ENCODE measurements at regions not wholly inside any gene's neighbourhood (a gene's known extent, or its start where the extent isn't known, plus 50 kb on each side); places are given as distances from the start of the nearest gene placed in this dataset.

GRCh38 chr13:99911965-99912566 is 59.5 kb downstream of the ZIC5 start:
- DNase-seq (ENCODE audit: low read depth): no peak

- no peak for DNase-seq (ENCODE audit: low read depth)
Measured at GRCh38 chr13:99911069-99911964, 60.2 kb downstream of the ZIC5 start.

- peak; percentile 24 for DNase-seq (ENCODE audit: low read depth)
Measured at GRCh38 chr13:99909836-99910619, 61.5 kb downstream of the ZIC5 start.

- no peak for DNase-seq (ENCODE audit: low read depth)
Measured at GRCh38 chr13:99909097-99909835, 62.3 kb downstream of the ZIC5 start.

GRCh38 chr13:99908140-99908803 is 63.3 kb downstream of the ZIC5 start:
- no peak for DNase-seq (ENCODE audit: low read depth)

- DNase-seq (ENCODE audit: low read depth): no peak
Measured at GRCh38 chr13:99907627-99908026, 63.9 kb downstream of the ZIC5 start.

- DNase-seq (ENCODE audit: low read depth): no peak
Measured at GRCh38 chr13:99907038-99907437, 64.5 kb downstream of the ZIC5 start.

GRCh38 chr13:99905814-99906213 is 65.8 kb downstream of the ZIC5 start:
- DNase-seq (ENCODE audit: low read depth): no peak

GRCh38 chr13:99905224-99905623 is 66.3 kb downstream of the ZIC5 start:
- no peak for DNase-seq (ENCODE audit: low read depth)

GRCh38 chr13:99903140-99903539 is 68.4 kb downstream of the ZIC5 start:
- no peak for DNase-seq (ENCODE audit: low read depth)

GRCh38 chr13:99902657-99903056 is 68.9 kb downstream of the ZIC5 start:
- no peak for DNase-seq (ENCODE audit: low read depth)

- DNase-seq (ENCODE audit: low read depth): no peak
Measured at GRCh38 chr13:99900960-99901359, 70.6 kb downstream of the ZIC5 start.

- DNase-seq (ENCODE audit: low read depth): no peak
Measured at GRCh38 chr13:99898421-99898820, 73.1 kb downstream of the ZIC5 start.

- DNase-seq (ENCODE audit: low read depth): no peak
Measured at GRCh38 chr13:99897076-99897440, 74.5 kb downstream of the ZIC5 start.

- no peak for DNase-seq (ENCODE audit: low read depth)
Measured at GRCh38 chr13:99896369-99897075, 75.0 kb downstream of the ZIC5 start.

GRCh38 chr13:99895444-99896368 is 75.9 kb downstream of the ZIC5 start:
- DNase-seq (ENCODE audit: low read depth): no peak

GRCh38 chr13:99894840-99895443 is 76.6 kb downstream of the ZIC5 start:
- no peak for DNase-seq (ENCODE audit: low read depth)

GRCh38 chr13:99894105-99894839 is 77.3 kb downstream of the ZIC5 start:
- DNase-seq (ENCODE audit: low read depth): no peak

GRCh38 chr13:99893567-99893966 is 78.0 kb downstream of the ZIC5 start:
- DNase-seq (ENCODE audit: low read depth): no peak

All from iris pigment epithelial cell (primary cell).